Thymus (tissue), 11 donors: ENCODE measurements at regions not wholly inside any gene's neighbourhood (a gene's known extent, or its start where the extent isn't known, plus 50 kb on each side); places are given as distances from the start of the nearest gene placed in this dataset.

Experiments used
- DNase-seq, 9 donors: peaks; one replicate each; pipeline ENCODE4 v3.0.0-alpha.2; 2013; ENCODE audit warnings: low spot score in 9 of 9, low read depth in 6 of 9, missing footprints in 1 of 9
- H3K27ac ChIP-seq, 2 donors: one replicate each; pipeline ENCODE4 v1.5.1; 2013; ENCODE audit warnings: control low read depth in 1 of 2, low read depth in 1 of 2, low read length in 1 of 2, mild to moderate bottlenecking in 1 of 2, moderate library complexity in 1 of 2
- H3K27me3 ChIP-seq, 2 donors: one replicate each; pipeline ENCODE4 v1.5.1; 2013; ENCODE audit warnings: low read length in 1 of 2; ENCODE audit not compliant: control insufficient read depth in 2 of 2, insufficient read depth in 1 of 2
- H3K36me3 ChIP-seq, 2 donors: one replicate each; pipeline ENCODE4 v1.5.1; 2013; ENCODE audit warnings: low read length in 1 of 2, mild to moderate bottlenecking in 1 of 2, moderate library complexity in 1 of 2; ENCODE audit not compliant: control insufficient read depth in 2 of 2, insufficient read depth in 2 of 2
- H3K4me1 ChIP-seq, 2 donors: one replicate each; pipeline ENCODE4 v1.5.1; 2013; ENCODE audit warnings: low read length in 2 of 2; ENCODE audit not compliant: control insufficient read depth in 2 of 2, insufficient read depth in 2 of 2
- H3K4me3 ChIP-seq, 2 donors: one replicate each; pipeline ENCODE4 v1.5.1; 2013; ENCODE audit warnings: low read length in 2 of 2, control low read depth in 1 of 2, mild to moderate bottlenecking in 1 of 2
- H3K9me3 ChIP-seq, 2 donors: one replicate each; pipeline ENCODE4 v1.5.1; 2013; ENCODE audit warnings: low read length in 1 of 2, mild to moderate bottlenecking in 1 of 2; ENCODE audit not compliant: control insufficient read depth in 2 of 2, insufficient read depth in 1 of 2
- WGBS: extraction: QIAGEN DNeasy Blood & Tissue Kit; methylation state at CpG from one replicate; pipeline ENCODE4 v1.1.7; 2013; 5-methylcytosine and 5-hydroxymethylcytosine counted together
- donor health status: healthy.

DNA sequence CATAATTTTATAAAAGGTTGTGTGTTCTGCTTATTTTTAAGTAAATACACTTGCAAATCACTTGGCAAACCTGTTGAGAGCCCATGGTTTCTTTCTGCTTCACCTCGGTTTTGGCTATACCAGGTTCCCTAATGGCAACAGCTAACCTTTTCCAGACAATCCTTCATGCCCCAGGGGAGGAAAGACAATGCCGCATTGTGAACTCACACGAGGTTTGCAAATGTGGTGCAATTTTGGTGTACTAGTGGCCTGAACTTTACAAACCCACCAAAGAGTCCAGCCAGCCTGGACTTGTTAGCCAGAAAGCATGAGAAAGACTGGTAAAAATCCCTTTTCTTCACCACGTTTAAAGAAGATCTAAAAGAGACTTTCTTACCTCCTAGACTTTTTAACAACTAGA, 84.8 kb upstream of the SOX4 start:
- no peak for DNase-seq
- 96% methylated on average over 4 of the region's 4 CpGs for WGBS
- no peaks in the 10 kb centered on the region for H3K9me3 ChIP-seq
- no peak overlapping the region for H3K4me3 ChIP-seq
- H3K27me3 ChIP-seq = no peaks in the 10 kb centered on the region
- H3K27ac ChIP-seq = no peak overlapping the region
- no peaks in the 10 kb centered on the region for H3K36me3 ChIP-seq
- H3K4me1 ChIP-seq = no peaks in the 10 kb centered on the region

DNA sequence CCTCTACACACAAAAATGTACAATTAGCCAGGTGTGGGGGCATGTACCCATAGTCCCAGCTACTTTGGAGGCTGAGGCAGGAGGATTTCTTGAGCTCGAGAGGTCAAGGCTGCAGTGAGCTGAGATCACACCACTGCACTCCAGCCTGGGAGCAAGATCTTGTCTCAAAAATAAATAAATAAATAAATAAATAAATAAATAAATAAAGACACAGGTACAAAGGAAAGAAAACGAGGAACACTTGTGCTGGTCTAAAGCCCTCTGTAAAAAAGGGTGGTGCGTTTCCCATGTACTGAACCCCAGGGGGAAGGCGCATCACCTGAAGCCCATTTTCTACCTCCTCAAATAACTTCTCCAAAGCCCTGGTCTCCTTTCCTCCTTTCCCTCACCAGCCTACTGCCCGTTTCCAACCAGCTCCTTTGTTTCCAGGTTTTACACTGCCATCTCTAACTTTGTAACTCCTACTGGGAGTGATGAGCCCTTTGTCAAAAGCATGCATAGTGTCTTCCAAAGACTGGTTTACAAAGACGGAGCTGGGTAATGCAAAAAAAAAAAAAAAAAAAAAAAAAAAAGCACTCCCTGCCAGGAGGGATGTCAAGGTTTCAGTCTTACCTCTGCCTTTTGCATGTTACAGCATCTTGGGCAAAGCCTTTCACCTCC, 81.5 kb upstream of the SOX4 start:
- no peak overlapping the region for H3K27ac ChIP-seq
- no peaks in the 10 kb centered on the region for H3K36me3 ChIP-seq
- no peaks in the 10 kb centered on the region for H3K4me1 ChIP-seq
- 95% methylated on average over 6 of the region's 6 CpGs for WGBS
- H3K9me3 ChIP-seq = no peaks in the 10 kb centered on the region
- no peak overlapping the region for H3K4me3 ChIP-seq
- H3K27me3 ChIP-seq = no peaks in the 10 kb centered on the region
- DNase-seq = no peak

DNA sequence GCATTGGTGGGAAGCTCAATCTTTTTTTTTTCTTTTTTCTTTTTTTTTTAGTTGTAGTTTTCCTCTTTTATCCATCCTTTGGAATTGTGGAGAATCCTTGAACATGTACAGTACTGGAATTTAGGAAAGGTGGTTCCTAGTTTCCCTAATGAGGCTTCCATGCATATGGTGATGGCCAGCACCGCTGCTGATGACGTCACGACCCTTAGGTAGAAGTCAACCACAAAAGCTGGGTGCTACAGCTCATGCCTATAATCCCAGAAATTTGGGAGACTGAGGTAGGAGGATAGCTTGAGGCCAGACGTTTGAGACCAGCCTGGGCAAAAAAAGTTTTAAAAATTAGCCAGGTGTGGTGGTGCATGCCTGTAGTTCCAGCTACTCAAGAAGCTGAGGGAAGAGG, 79.3 kb upstream of the SOX4 start:
- Histone ChIP-seq H3K4me1 (no peaks in the 10 kb centered on the region), H3K9me3 (no peaks in the 10 kb centered on the region), H3K27ac (no peak overlapping the region), H3K27me3 (no peaks in the 10 kb centered on the region), H3K36me3 (no peaks in the 10 kb centered on the region), H3K4me3 (no peak overlapping the region)
- no peak for DNase-seq
- 96% methylated on average over 4 of the region's 4 CpGs for WGBS

DNA sequence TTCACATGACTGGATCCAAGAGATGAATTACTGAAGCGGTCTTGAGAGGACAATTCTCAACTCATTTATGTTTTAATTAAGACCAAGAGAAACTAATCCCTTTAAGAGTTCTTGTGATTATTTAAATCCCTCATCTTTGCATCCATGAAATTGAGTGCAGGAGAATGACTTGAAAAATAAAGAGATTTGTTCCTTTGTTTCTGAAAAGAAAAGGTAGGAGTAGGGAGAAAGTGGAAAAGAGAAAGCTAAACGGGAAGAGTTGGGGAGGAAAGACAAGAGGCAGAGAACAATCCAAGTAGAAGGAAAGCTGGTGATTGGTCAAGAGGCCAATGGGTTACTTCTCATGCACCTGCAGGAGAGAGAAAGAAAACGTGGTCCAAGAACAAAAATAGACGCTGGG, 75.2 kb upstream of the SOX4 start:
- no peaks in the 10 kb centered on the region for H3K27me3 ChIP-seq
- no peak for DNase-seq
- no peak overlapping the region for H3K27ac ChIP-seq
- no peaks in the 10 kb centered on the region for H3K4me1 ChIP-seq
- H3K36me3 ChIP-seq = no peaks in the 10 kb centered on the region
- H3K9me3 ChIP-seq = no peaks in the 10 kb centered on the region
- 95% methylated on average over 4 of the region's 4 CpGs for WGBS
- H3K4me3 ChIP-seq = no peak overlapping the region

DNA sequence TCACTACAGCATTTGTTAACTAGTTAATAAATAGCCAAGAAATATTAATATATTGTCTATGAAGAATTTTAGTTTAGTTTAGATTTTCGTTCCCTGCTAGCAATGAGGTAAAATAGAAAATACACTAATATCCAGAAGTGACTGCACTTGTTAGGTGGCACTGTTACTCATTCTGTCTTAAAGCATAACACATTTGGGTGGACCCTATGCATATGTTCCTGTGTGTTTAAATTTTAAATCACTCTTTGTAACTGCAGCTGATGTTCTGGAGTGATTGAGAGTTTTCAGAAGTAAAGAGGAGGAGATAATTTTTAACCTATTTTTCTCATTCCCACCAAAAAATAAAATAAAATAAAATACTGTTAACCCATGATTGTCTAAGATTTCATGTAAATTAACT, 73.9 kb upstream of the SOX4 start:
- WGBS = 100% methylated on average over 1 of the region's 1 CpG
- H3K27me3 ChIP-seq = no peaks in the 10 kb centered on the region
- H3K4me3 ChIP-seq = no peak overlapping the region
- no peak for DNase-seq
- H3K9me3 ChIP-seq = no peaks in the 10 kb centered on the region
- no peak overlapping the region for H3K27ac ChIP-seq
- H3K4me1 ChIP-seq = no peaks in the 10 kb centered on the region
- H3K36me3 ChIP-seq = no peaks in the 10 kb centered on the region

DNA sequence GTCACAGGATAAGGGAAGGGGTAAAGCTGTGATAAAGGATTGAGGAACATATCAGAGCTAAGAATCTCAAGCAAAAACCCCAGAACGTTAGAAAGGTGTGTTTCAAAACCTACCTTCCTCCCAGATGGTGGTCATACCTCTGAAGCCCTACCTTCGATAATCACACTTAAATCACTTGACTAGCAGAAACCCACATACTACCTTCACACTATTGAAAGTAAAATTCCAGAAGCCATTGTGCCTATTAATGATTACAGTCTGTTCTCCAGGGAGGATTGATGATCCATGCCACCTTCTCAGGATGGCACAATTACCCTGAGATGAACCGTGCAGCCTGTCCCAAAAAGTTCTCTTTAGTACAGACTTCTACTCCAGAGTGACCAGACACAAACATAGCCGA, 72.3 kb upstream of the SOX4 start:
- DNase-seq = no peak
- no peak overlapping the region for H3K27ac ChIP-seq
- H3K36me3 ChIP-seq = no peaks in the 10 kb centered on the region
- no peaks in the 10 kb centered on the region for H3K27me3 ChIP-seq
- WGBS = 78% methylated on average over 4 of the region's 4 CpGs
- H3K9me3 ChIP-seq = no peaks in the 10 kb centered on the region
- no peaks in the 10 kb centered on the region for H3K4me1 ChIP-seq
- no peak overlapping the region for H3K4me3 ChIP-seq

DNA sequence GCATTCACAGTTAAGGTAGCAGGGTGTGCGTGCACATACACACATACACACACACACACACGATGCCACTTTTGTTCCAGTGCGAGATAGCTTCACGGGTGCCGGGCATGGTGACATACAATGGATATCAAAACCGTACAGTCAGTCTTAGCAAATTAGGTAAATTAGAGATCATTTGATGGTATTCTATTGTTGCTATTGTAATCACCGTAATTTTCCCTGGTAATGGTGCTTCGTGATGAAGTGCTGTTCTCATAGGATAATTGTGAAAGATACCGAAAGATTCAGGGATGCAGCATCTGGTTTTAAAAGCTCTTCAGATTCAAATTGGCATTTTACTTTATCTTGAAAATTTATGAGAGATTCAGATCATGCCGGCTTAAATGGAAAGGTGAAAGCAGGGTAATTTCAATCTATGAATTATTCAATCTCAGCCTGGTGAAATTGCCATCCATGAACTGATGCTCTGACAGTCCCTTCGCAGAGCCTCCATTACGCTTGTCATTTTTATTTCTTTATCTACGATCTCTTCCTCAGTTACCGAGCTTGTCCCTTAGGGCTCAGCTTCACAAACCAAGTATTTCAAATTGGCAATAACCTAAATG, 71.3 kb upstream of the SOX4 start:
- Histone ChIP-seq H3K4me3 (no peak overlapping the region), H3K27ac (no peak overlapping the region), H3K4me1 (no peaks in the 10 kb centered on the region), H3K36me3 (no peaks in the 10 kb centered on the region), H3K27me3 (no peaks in the 10 kb centered on the region), H3K9me3 (no peaks in the 10 kb centered on the region)
- WGBS = 96% methylated on average over 14 of the region's 14 CpGs
- DNase-seq = no peak

DNA sequence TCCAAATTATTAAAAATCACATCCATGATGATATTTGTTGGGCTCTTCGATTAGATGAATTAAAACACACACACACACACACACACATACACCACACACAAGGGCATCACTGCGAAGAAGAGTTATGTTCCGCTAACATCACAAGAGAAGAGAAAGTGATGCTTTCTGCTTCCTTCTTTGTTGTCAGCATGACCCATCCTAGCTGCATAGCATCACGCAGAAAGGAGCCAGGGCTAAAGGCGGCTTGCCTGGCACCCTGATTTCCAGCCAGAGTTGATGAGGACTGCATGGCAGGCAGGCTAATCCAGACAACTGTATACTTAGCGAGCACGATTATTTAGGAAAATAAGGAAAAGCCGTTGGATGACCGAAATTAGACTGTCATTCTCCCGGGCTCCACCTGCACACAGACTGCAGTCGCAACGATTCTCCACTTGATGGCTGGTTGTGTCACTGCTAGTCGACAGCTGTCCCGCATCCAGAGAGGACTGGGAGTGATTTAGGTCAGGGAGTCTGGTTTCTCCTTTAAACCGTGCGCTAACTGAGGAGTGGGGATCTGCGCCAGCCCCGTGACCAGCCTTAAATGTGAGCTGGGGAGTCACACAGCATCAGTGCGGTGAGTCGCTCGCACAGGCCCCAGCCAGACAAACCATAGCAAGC, 70.6 kb upstream of the SOX4 start:
- Histone ChIP-seq H3K36me3 (no peaks in the 10 kb centered on the region), H3K27ac (no peak overlapping the region), H3K27me3 (no peaks in the 10 kb centered on the region), H3K9me3 (no peaks in the 10 kb centered on the region), H3K4me3 (no peak overlapping the region), H3K4me1 (no peaks in the 10 kb centered on the region)
- 89% methylated on average over 21 of the region's 21 CpGs for WGBS
- no peak for DNase-seq

DNA sequence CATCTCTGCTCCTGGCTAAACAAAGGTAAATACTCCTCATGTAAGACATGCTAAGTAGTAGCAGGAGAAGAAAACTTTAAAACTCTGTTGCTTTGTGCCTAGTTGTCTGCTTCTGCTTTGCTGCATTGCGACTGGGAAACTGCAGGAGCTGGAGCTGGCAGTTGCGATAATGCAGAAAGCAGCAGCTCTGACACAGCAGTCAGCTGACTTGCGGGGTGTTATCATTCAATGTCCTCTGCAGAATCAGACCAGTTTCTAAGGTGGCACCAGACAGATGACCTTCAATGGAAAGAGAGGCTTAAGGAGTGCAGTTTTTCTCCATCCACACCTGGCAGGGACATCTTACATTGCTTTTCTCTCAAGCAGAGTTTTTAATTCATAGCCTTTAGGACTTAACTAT, 69.9 kb upstream of the SOX4 start:
- Histone ChIP-seq H3K4me1 (no peaks in the 10 kb centered on the region), H3K27ac (no peak overlapping the region), H3K9me3 (no peaks in the 10 kb centered on the region), H3K27me3 (no peaks in the 10 kb centered on the region), H3K4me3 (no peak overlapping the region), H3K36me3 (no peaks in the 10 kb centered on the region)
- no peak for DNase-seq
- 98% methylated on average over 3 of the region's 3 CpGs for WGBS
